IMR-90 (cell line): ENCODE measurements at regions not wholly inside any gene's neighbourhood (a gene's known extent, or its start where the extent isn't known, plus 50 kb on each side); places are given as distances from the start of the nearest gene placed in this dataset.

ENCODE experiments used
- ATAC-seq: fragments of 200-7000 bp; cut with Tn5 transposase; 2 replicates; pipeline ENCODE4 v1.9.1; 2020; ENCODE audit warnings: low read depth, mild to moderate bottlenecking, moderate library complexity
- BruUV-seq: library from RNA; stranded (reverse); fragments of 400-500 nt; replicated peaks from 2 replicates; lab custom pipeline; 2021; lab: Mats Ljungman, UMichigan
- CTCF ChIA-PET: fragments of 300-600 bp; formaldehyde crosslinking; extraction: SDS; loops from one replicate; lab custom pipeline; 2021; ENCODE audit warnings: antibody characterized with exemption; lab: Yijun Ruan, JAX
- POLR2A ChIA-PET: fragments of 300-600 bp; sonication (Branson Sonifier 250); formaldehyde crosslinking; loops from one replicate; lab custom pipeline; 2022; ENCODE audit warnings: antibody characterized with exemption; ENCODE audit not compliant: unreplicated experiment; lab: Charles Lee
- DNase-seq: peaks from one replicate; pipeline ENCODE4 v3.0.0; 2013
- H2AFZ ChIP-seq: replicated peaks from 2 replicates; pipeline ENCODE3; 2013; ENCODE audit warnings: low read length, mild to moderate bottlenecking; ENCODE audit not compliant: poor library complexity
- H2AK5ac ChIP-seq: 2 replicates; pipeline ENCODE4 v1.6.1; 2013; ENCODE audit warnings: low read depth, low read length, inconsistent platforms
- H2AK9ac ChIP-seq: replicated peaks from 2 replicates; pipeline ENCODE3; 2013; ENCODE audit warnings: mild to moderate bottlenecking, low read depth, low read length, moderate library complexity; ENCODE audit not compliant: poor library complexity
- H2BK120ac ChIP-seq: 2 replicates; pipeline ENCODE4 v1.6.1; 2013; ENCODE audit warnings: low read depth, low read length, inconsistent platforms
- H2BK15ac ChIP-seq: 3 replicates; pipeline ENCODE4 v1.6.1; 2013; ENCODE audit warnings: low read depth, low read length, inconsistent platforms
- H2BK20ac ChIP-seq: 2 replicates; pipeline ENCODE4 v1.6.1; 2013; ENCODE audit warnings: low read depth, mild to moderate bottlenecking, inconsistent platforms, low read length, moderate library complexity
- H2BK5ac ChIP-seq: 2 replicates; pipeline ENCODE4 v1.6.1; 2013; ENCODE audit warnings: mild to moderate bottlenecking, low read depth, low read length, inconsistent platforms; ENCODE audit not compliant: poor library complexity, severe bottlenecking
- H3K14ac ChIP-seq: replicated peaks from 2 replicates; pipeline ENCODE4 v1.6.1; 2013; ENCODE audit warnings: low read depth, low read length, inconsistent platforms
- H3K18ac ChIP-seq: 2 replicates; pipeline ENCODE4 v1.6.1; 2013; ENCODE audit warnings: low read depth, low read length, control low read depth
- H3K23ac ChIP-seq: 2 replicates; pipeline ENCODE4 v1.6.1; 2013; ENCODE audit warnings: low read depth, low read length, inconsistent platforms
- H3K27ac ChIP-seq: 2 replicates; pipeline ENCODE4 v1.5.1; 2013; ENCODE audit warnings: mild to moderate bottlenecking, control low read depth, low read length; ENCODE audit not compliant: insufficient read depth
- H3K27me3 ChIP-seq: 2 replicates; pipeline ENCODE4 v1.6.1; 2013; ENCODE audit warnings: low read length; ENCODE audit not compliant: control insufficient read depth, insufficient read depth
- H3K36me3 ChIP-seq: 2 replicates; pipeline ENCODE4 v1.6.1; 2013; ENCODE audit warnings: low read length, mixed read lengths; ENCODE audit not compliant: control insufficient read depth, insufficient read depth
- H3K4ac ChIP-seq: 2 replicates; pipeline ENCODE4 v1.6.1; 2013; ENCODE audit warnings: low read depth, low read length, inconsistent platforms
- H3K4me1 ChIP-seq: 2 replicates; pipeline ENCODE4 v1.6.1; 2013; ENCODE audit warnings: low read length, mixed read lengths; ENCODE audit not compliant: control insufficient read depth, insufficient read depth
- H3K4me2 ChIP-seq: 2 replicates; pipeline ENCODE4 v1.6.1; 2013; ENCODE audit warnings: low read depth, mild to moderate bottlenecking, control low read depth, low read length, moderate library complexity
- H3K4me3 ChIP-seq: 2 replicates; pipeline ENCODE4 v1.5.1; 2013; ENCODE audit warnings: low read depth, mild to moderate bottlenecking, control low read depth, low read length, moderate library complexity; ENCODE audit not compliant: insufficient read depth
- H3K56ac ChIP-seq: 2 replicates; pipeline ENCODE4 v1.6.1; 2013; ENCODE audit warnings: low read length, inconsistent platforms; ENCODE audit not compliant: insufficient read depth; ENCODE audit errors: extremely low read depth
- H3K79me1 ChIP-seq, 2 experiments: 2 replicates each; pipeline ENCODE4 v1.6.1; 2013; ENCODE audit warnings: low read length in 2 of 2, inconsistent platforms in 1 of 2, low read depth in 1 of 2
- H3K9ac ChIP-seq: 2 replicates; pipeline ENCODE4 v1.6.1; 2013; ENCODE audit warnings: low read depth, low read length, control low read depth
- H3K9me1 ChIP-seq: 2 replicates; pipeline ENCODE4 v1.6.1; 2013; ENCODE audit warnings: low read length, inconsistent platforms; ENCODE audit not compliant: insufficient read depth
- H3K9me3 ChIP-seq: 2 replicates; pipeline ENCODE4 v1.6.1; 2013; ENCODE audit warnings: low read length; ENCODE audit not compliant: control insufficient read depth, insufficient read depth
- H4K20me1 ChIP-seq: 2 replicates; pipeline ENCODE4 v1.6.1; 2013; ENCODE audit warnings: low read length, inconsistent platforms; ENCODE audit not compliant: insufficient read depth
- H4K5ac ChIP-seq: 2 replicates; pipeline ENCODE4 v1.6.1; 2013; ENCODE audit warnings: mild to moderate bottlenecking, low read depth, low read length, control low read depth
- H4K8ac ChIP-seq, 2 experiments: 2 replicates each; pipeline ENCODE4 v1.6.1; 2013; ENCODE audit warnings: low read depth in 2 of 2, low read length in 2 of 2, control low read depth in 1 of 2, inconsistent platforms in 1 of 2
- H4K91ac ChIP-seq: 2 replicates; pipeline ENCODE4 v1.6.1; 2013; ENCODE audit warnings: low read depth, low read length, inconsistent platforms; ENCODE audit not compliant: insufficient read depth
- CHD1 ChIP-seq: IDR thresholded peaks from 2 replicates; pipeline ENCODE4 v1.6.1; 2012; ENCODE audit warnings: low read depth, low read length, improper control_type of control experiment
- FOS ChIP-seq: fragments of 150-350 bp; IDR thresholded peaks from 2 replicates; pipeline ENCODE4 v1.6.1; 2016; ENCODE audit warnings: low read depth, low read length
- POLR2A ChIP-seq: IDR thresholded peaks from 2 replicates; pipeline ENCODE4 v1.6.1; 2012; ENCODE audit warnings: mild to moderate bottlenecking, low read depth, low read length
- RCOR1 ChIP-seq: IDR thresholded peaks from 2 replicates; pipeline ENCODE4 v1.6.1; 2012; ENCODE audit warnings: mild to moderate bottlenecking, low read length, improper control_type of control experiment; ENCODE audit not compliant: insufficient replicate concordance
- WGBS, 2 experiments: methylation state at CpG; one replicate each; pipeline versions ENCODE4 v1.1.5 to v1.1.7; 2013; ENCODE audit warnings: missing lambda C conversion rate in 2 of 2; ENCODE audit not compliant: insufficient read length in 1 of 2; ENCODE audit errors: extremely low coverage in 2 of 2; 5-methylcytosine and 5-hydroxymethylcytosine counted together
- dilution Hi-C: fragments of 300-500 bp; cut with HindIII; formaldehyde crosslinking; loops from one replicate; pipeline ENCODE4 v1.14.3; 2018; ENCODE audit warnings: low sequenced_read_pairs; ENCODE audit not compliant: unreplicated experiment
- in situ Hi-C: fragments of 300-500 bp; cut with MboI; formaldehyde crosslinking; loops from 3 replicates; pipeline ENCODE4 v1.14.3; 2019; ENCODE audit warnings: low sequenced_read_pairs, inconsistent platforms, mixed read lengths
- intact Hi-C: fragments of 100-400 bp; cut with micrococcal nuclease; formaldehyde crosslinking; loops from 2 replicates; pipeline ENCODE4 v1.10.0; 2022
- TF ChIP-seq, protein P1 (sequence below): fragments of 150-350 bp; IDR thresholded peaks from 2 replicates; pipeline ENCODE4 v1.6.1; 2016; ENCODE audit warnings: low read depth, mild to moderate bottlenecking, low read length, moderate library complexity, borderline replicate concordance
- TF ChIP-seq, protein P2 (sequence below): fragments of 150-350 bp; IDR thresholded peaks from 2 replicates; pipeline ENCODE4 v1.6.1; 2017; ENCODE audit warnings: mild to moderate bottlenecking, antibody characterized with exemption, low read length, low read depth

DNA sequence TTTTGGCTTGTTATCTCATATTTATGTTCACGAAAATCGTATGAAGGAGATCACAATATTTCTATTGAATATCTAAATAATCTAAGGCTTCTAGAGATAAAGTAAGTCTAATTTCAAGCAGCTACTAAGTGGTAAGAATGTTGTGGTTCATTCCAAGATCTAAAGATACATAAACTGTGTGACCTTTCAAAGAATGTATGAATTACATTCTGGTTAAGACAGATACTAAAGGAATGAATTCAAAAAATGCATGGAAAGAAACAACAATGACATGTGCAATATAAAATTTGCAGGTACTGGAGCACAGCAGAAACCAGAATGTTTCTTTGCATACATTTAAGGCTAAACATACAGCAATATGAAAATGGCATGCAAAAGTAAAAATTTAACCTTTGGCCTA lies 1214.6 kb downstream of the CDH8 start:
- ChIA-PET CTCF (no interaction called here), POLR2A (no interaction called here)
- H2BK5ac ChIP-seq: no peak overlapping the region
- H2BK15ac ChIP-seq: no peak overlapping the region
- H4K5ac ChIP-seq: no peak overlapping the region
- H3K36me3 ChIP-seq: no peaks in the 10 kb centered on the region
- TF ChIP-seq, protein P1, sequence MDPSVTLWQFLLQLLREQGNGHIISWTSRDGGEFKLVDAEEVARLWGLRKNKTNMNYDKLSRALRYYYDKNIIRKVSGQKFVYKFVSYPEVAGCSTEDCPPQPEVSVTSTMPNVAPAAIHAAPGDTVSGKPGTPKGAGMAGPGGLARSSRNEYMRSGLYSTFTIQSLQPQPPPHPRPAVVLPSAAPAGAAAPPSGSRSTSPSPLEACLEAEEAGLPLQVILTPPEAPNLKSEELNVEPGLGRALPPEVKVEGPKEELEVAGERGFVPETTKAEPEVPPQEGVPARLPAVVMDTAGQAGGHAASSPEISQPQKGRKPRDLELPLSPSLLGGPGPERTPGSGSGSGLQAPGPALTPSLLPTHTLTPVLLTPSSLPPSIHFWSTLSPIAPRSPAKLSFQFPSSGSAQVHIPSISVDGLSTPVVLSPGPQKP: no peak
- TF ChIP-seq RCOR1 (no peak), FOS (no peak), CHD1 (no peak), POLR2A (no peak)
- TF ChIP-seq, protein P2, sequence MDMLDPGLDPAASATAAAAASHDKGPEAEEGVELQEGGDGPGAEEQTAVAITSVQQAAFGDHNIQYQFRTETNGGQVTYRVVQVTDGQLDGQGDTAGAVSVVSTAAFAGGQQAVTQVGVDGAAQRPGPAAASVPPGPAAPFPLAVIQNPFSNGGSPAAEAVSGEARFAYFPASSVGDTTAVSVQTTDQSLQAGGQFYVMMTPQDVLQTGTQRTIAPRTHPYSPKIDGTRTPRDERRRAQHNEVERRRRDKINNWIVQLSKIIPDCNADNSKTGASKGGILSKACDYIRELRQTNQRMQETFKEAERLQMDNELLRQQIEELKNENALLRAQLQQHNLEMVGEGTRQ: no peak
- no peak overlapping the region for H3K4me2 ChIP-seq
- no CpG with 5 or more reads among the region's 2 CpGs for WGBS, 2 experiments
- no peak overlapping the region for H3K56ac ChIP-seq
- no peak overlapping the region for H3K23ac ChIP-seq
- H3K79me1 ChIP-seq: no peaks in the 10 kb centered on the region
- no peak overlapping the region for H2BK120ac ChIP-seq
- no peak for DNase-seq
- no peak overlapping the region for H3K4ac ChIP-seq
- H4K20me1 ChIP-seq: no peaks in the 10 kb centered on the region
- no peak overlapping the region for H4K8ac ChIP-seq
- no peak overlapping the region for H3K27ac ChIP-seq
- in situ Hi-C loops (no loop called here), dilution Hi-C loops (no loop called here), intact Hi-C loops (no loop called here)
- no peaks in the 10 kb centered on the region for H3K9me1 ChIP-seq
- no peak overlapping the region for H3K14ac ChIP-seq
- no peak overlapping the region for H3K4me3 ChIP-seq
- H3K9me3 ChIP-seq: no peaks in the 10 kb centered on the region
- H3K27me3 ChIP-seq: no peaks in the 10 kb centered on the region
- H3K9ac ChIP-seq: no peak overlapping the region
- H3K18ac ChIP-seq: no peak overlapping the region
- no peak for ATAC-seq
- H4K91ac ChIP-seq: no peak overlapping the region
- no peak overlapping the region for H2AK9ac ChIP-seq
- H3K4me1 ChIP-seq: no peaks in the 10 kb centered on the region
- no peak overlapping the region for H2AFZ ChIP-seq
- no peak overlapping the region for H2AK5ac ChIP-seq
- H2BK20ac ChIP-seq: no peak overlapping the region
- no TSS peak for BruUV-seq
